Glomerular visceral epithelial cell (primary cell): ENCODE measurements at regions not wholly inside any gene's neighbourhood (a gene's known extent, or its start where the extent isn't known, plus 50 kb on each side); places are given as distances from the start of the nearest gene placed in this dataset.

Experiments used
- DNase-seq: peaks from one replicate; pipeline ENCODE4 v3.0.0-alpha.2; 2016; ENCODE audit errors: extremely low spot score

DNA sequence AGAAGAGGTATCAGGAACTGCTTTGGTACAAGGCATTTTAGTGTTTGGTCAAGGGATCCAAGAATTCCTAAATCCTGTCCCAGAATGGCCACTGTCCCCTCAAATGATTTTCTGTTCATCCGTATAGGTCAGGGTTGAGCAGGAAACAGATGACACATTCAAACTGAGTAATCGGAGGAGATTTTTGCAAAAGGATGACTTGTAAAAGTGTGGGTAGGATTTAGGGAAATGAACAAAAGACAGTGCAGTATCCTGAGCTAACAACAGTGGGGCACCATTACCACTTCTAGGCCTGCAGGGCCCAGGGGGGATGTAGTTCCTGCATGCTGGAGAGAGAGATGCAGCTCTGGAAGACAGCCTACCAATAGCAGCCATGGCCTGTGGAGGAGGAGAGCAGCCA is 290.1 kb downstream of the ZSWIM6 start:
- DNase-seq: no peak

DNA sequence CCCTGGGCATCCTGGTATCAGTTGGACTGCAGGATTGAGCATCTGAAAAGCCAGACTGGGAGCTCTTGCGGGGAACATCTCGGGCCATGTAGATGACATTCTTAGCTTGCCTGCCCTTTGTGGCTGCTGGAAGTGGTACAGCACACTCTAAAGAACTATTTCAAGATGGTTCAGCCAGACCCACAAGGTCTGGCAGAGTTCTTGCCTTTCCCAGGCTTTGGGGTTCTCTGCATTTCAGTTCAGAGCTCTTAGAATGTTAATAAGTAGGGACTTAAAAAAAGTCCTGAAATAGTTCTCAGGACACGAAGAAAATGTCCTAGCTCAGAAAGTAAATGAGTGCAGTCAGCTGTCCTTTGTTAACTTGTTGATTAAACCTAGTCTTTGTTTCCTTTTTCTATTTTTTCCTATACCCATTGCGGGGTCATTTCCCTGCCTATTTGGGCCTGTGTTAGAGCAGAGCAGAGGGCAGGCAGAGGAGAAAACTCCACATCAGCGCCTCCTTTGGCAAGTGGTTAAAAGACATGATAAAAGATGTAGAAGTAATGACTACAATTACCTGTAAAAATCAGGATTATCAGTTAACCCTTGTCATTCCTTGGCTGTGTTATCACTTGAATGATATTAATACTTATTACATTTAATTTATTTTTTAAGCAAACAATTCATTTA is 291.5 kb downstream of the ZSWIM6 start:
- no peak for DNase-seq

DNA sequence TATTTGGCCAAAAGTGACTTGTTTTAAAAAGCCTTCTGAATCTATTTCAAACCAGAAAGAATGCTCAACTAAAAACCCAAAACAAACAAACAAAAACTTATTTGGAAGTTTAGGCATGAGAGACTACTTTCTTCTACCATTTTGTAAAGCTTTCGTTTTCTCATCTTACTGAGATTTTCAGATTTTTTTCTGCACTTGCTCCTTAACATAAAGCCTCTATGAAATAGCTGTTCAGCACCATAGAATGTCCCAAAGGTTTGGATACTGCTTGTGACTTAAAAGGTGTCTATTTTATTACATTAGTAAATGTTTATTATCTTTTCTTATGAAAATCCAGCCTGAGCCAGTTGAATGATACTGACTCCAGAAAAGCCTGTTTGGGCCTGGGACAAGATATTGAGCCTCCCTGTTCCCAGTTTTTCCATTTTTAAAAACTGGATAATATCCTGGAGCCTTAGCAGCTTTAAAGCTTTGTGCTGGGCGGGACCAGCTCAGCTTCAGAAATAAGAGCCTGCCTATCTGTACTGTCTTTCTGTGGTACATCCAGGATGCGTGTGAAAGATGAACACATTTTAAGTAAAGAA is 292.6 kb downstream of the ZSWIM6 start:
- DNase-seq: no peak

DNA sequence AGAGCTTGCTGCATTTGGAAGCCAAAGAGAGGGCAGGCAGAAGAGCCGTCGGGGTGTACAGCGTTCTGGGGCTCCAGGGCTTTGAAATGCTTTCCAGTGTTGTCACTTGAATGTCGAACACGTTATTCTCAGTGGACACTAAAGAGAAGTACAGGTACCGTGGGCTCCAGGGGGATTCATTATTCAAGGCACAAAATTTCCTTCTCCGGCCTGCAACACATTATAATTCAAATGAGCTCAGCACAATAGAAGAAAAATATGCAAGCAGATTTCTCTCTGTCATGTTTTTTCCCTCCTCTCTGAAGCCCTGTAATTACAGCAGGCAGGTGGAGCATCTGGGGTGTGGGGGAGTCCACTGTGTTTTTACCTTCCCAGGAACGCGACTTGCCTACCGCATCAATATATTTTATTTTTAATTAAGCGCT is 293.1 kb downstream of the ZSWIM6 start:
- no peak for DNase-seq

DNA sequence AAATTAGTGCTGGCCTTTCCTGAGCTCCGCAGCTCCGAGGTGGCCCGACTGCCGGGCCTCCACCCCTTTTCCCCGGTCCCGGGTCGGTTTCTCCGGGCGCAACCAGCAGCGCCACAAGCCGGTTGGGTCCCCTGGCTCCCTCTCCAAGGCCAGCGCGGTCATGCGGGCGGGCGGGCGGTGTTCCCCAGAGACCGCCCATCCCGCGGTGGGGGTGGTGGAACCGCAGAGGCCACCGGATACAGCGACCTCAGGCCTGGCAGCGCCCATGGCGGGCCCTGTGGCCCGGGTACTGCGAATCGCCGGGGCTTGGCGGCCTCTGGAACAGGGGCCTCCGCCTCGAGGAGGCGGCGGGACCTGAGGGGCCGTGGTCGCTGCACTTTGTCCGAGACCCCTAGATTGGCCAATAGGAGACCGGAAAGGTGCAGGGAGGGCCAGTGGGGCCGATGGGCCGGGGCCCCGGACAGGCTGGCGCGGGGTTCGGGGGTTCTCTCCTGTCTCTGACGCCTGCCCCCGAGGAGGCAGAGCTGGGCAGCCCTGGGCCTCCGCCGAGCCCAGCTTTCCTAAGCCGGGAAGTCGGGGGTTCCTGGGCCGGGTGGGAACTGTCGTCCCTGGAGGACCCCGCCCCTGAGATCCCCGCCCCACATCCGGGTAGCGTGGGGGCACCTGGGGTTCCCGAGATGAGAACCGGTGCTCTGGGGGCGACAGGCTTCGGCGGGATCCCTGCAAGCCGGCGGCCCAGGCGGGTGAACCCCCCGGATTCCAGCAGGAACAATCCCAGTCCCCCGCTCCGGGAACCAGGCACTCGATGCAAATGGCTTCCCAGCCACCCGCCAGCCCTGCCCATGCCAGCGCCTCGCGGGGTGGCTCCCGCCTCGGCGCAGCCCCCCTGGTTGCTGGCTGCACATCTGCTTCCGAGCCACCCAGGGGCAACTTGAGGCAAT is 293.9 kb downstream of the ZSWIM6 start:
- DNase-seq: peak; percentile 60

DNA sequence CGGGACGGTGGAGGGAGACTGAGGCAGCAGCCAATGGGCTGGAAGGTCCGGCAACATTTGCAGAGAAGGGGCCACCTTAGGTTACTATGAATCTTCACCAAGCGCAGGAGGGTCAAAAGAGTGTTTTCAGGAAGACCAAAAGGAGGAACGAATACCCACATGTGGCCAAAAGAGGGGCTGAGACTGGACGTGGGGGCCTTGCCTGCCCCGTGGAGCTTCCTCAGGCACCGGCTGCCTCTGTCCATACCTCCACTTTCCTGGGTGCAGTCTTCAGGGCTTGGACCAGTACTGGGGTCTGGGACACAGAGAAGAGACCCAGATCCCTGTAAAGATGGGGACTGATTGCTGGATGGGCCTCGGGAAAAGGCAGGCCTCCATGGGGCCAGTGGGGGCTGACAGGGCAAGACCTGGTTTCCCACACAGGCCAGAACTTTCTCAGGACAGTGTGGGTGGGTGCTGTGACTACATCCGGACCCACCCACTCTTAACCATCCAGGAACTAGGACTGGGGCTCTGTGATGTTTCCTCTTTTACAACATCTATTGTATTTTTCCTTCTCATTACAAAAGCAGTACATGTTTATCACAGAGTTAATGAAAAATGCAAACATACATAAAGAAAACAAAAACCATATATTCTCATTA is 294.7 kb downstream of the ZSWIM6 start:
- no peak for DNase-seq

DNA sequence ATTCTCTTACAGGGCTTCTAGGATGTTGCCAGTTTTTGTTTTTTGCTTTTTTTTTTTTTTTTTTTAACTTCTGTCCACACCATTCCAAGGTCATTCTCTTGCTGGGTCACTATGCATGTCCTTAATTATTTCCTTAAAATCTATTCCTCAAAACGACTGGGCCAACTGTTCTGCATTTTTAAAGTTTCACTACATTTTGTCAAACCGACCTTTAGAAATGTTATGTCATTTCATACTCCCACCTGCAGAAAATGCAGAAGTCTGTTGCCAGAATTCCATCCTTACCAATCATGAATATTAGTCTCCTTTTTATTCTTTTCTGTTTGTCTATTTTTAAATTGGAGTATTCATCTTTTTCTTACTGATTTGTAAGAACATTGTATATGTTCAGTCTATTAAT is 295.5 kb downstream of the ZSWIM6 start:
- no peak for DNase-seq

DNA sequence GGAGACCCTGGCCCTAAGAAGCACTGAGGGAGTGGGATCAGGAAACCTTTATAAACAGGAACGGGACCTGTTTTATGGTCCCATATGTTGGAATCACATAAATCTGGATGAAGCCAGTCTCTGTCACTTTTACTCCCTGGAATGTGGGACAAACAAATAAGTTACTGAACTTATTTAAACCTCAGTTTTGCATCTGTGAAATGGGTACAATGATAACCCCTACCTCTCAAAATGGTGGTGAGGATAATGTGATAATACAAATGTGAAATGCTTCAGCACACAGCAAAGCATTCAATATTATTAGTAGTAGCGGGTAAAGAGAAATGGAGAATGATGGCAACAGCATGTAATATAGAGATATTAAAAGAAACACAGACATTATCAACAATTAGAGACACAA is 298.9 kb downstream of the ZSWIM6 start:
- no peak for DNase-seq

DNA sequence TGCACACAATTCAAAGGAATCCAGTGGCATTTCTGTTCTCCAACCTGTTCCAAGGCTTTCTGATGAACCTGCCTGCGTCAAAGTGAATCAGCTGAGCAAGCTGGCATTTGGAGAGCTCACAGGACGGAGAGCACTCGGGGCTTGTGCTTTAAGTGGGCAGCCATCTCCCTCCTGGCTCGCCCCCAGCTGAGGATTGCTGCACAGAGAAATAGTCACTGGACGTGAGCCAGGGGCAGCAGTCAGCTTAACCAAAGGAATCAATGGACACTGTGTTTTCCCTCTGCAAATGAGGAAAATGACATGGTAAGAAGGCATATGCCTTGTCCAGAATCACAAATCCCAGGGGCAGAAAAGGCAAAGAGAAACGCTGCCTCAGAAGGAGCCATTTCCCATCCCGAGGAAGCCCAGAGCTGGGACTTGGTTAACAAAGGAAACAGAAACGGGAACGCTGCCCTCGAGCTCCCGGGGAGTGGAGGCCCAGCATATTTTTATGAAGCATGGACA is 299.4 kb downstream of the ZSWIM6 start:
- no peak for DNase-seq

DNA sequence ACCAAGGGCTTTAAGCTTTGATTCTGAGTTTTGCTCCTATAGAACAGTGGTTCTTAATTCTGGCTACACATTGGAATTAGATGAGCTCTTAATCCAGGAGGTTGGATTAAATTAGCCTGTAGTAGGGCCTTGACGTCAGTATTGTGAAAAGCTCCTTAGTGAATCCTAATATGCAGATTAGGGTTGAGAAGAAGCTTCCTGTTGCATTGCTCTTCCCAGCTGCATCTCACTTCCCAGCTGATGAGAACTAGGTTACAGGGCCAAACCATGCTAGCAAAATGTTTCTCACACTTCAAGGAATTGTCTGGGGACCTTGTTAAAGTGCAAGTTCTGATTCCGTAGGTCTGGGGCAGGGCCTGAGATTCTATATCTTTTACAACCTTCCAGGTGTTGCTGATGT is 300.0 kb downstream of the ZSWIM6 start:
- no peak for DNase-seq

DNA sequence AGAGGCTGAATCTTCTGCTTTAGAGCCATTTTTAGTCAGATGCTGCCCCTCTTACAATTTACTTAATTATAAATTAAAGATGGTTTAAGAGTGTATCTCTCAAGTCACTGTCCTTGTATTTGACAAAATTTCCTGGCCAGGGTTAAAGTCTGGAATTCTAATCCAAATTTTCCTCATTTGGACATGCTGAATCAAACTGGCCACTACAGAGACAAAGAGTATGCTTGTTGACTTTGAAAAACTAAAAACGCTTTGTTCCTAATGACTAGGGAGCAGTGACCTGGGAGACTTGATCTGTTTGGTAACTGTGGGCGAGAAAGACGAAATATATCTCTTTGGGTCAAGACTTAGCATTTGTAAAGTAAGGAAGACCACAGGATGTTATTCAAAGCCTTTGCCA is 303.2 kb downstream of the ZSWIM6 start:
- DNase-seq: no peak

DNA sequence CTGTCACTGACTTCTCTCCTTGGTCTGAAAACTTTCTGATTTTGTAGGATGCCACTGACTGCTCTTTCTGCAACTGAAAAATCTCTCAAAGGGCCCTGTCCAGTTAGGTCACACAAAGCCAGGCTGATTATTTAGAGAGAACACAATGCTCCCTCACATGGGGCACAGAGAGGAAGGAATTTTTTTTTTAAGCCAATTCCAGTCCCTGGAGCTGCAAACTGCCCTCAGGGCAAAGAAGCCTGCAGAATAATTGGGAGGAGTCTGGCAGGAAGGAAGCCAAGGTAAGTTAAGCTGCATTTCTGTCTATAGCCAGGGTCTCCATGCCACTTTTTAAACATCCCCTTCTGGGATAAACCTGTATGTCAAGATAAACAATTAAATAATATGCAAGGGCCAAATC is 305.5 kb downstream of the ZSWIM6 start:
- DNase-seq: no peak

DNA sequence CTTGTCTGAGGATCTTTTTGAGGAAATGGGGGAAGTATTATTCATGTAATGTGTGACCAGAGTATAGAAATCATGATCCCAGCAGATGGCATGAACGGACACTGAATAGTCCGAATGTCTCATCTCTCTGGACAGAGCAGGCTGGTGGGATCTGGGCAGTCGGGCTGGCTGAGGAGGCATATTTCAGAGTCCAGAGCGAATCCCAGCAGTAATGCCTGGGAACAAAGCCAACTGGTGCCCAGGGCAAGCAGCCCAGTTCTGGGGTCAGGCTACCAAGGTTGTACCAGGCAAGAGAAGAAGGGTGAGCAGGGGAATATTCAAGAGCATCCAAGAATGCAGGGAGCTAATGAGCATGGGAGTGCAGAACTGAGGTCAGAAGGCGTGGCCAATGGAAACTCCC is 306.4 kb downstream of the ZSWIM6 start:
- DNase-seq: no peak

DNA sequence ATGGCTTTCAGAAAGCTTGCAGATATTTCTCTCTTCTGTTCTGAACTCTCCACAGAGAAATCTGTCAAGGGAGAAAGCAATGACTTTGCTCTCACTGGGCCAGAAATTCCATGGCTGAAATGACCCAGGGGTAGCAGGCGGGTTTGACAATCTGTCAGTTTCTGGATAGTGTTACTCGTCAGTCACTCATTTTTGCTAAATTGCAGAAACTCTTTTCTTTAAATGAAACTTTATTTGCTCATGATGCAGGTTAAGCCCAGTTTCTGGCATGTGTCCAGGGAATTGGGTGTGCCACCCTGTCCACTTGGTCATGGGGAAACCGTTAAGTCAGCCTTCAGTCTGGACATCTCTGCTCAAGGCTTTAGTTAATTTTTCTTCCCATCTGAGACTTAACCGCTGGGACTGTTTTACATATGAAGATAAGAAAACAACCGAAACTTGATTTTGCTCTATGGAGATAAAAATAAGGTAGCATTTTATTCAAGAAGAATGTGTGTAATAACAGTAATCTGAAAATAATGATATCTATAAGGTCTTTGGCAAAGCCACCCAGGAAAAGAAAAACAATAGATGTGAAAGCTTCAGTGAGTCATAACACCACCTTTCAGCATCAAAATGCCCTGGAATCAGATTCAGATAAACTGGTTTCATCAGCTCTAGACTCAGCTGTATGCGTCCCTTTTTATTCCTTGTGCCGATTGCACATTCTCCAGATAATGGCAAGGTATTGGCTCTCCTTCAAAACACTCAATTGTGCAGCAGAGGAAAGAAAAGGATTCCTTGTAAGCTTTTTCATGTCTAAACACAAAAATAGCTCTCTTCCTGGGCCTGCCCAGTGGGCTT is 308.3 kb downstream of the ZSWIM6 start:
- DNase-seq: no peak

DNA sequence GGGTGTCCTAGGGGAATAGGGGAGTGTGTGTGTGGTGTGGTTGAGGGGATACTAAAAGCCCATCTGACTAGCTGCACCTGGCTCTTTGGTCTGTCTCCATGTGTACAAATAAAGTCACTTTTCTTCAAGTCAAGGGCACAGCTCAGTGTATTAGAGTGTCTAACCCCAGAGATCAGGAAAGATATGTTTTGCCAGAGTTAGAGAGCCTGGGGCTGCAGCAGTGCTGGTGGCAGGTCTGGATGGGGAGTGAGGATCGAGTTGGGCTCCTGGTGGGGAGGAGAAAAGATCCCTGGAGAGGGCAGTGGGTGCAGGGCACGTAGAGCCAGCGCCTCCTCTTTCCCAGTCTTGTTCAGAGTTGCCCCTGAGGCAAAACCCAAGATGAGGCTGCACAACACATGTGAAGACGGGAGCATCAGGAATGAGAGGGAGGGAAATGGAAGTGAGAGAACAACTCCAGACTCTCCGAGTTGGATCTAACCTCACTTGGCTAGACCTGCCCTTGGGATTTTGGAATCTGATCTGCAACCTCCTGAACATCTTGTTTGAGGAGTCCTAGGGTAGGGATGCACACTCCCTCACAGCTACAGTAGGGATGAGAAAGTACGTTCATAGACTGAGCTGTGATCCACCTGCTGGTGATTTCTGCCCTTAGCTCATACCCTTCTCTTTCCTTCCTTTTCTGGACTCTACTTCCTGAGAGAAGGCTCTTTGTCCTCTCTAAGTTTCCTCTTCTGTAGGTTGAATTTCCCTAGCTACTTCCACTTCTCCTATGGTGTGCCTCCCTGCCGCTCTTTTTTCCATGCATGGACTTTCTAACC is 309.9 kb downstream of the ZSWIM6 start:
- no peak for DNase-seq

DNA sequence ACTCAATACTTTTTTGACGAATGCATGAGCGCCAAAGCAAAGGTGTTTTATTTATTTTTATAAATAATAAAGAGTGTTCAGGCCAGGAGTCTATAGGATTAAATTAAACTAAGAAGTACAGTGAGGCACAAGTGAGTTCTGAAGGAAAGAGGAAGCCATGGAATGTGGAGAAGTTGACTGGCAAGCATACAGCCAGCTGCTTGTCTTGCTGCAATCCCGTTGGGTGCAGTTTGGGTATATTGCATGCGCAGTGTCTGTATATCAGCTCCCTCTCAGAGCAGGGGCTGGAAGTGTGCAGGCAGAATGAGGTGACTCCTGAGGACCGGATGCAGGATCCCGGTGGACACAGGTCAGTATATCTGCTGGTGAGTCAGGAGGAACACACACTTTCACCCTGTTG is 315.6 kb downstream of the ZSWIM6 start:
- no peak for DNase-seq

DNA sequence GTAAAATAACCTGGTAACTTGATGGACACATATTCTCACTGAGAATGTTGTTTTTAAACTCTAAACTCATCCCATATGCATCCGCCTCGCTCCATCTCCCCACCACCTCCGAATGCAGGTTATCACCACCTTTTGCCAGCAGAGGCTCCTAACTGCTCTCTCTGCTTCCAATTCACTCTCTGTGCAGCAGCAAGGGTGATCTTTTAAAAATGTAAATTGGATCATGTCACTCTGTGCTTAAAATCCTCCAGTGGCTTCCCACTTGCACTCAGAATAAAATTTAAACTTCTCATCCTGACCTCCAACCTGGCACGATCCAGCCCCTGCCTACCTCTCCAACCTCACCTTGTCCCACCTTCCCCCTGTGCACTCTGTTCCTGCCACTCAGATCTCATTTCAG is 317.2 kb downstream of the ZSWIM6 start:
- DNase-seq: no peak

DNA sequence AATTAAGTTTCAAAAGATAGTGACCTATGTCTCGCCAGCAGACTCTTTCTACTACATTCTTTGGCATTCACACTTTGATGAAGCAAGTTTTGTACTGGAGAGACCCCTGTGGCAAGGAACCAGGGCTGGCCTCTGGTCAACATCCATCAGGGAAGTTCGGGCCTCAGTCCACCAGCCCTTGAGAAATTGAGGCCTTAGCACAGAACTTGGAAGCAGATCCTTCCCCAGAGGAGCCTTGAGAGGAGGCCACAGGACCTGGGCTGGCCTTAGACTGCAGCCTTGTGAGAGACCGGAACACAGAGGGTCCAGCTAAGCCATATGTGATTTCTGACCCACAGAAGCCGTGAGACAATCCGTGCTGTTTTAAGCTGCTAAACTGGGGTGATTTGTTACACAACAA is 317.9 kb downstream of the ZSWIM6 start:
- DNase-seq: no peak

DNA sequence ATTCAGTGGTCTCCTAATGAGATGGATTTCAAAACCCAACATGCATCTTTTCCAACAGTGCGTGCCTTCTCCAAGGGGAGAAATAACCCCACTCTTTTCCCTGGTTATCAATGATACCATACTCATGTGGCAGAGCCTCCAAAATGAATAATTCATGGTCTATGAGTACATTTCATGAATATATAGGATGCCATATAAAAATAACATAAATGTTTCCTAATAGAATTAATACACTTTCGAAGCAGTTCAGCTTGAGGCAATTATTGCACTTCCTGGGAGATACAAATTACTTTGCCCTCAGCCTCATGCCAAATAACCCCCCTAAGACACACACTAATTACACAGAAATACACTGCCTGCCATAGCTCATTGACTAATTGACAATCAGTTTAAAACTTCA is 318.6 kb downstream of the ZSWIM6 start:
- DNase-seq: no peak

DNA sequence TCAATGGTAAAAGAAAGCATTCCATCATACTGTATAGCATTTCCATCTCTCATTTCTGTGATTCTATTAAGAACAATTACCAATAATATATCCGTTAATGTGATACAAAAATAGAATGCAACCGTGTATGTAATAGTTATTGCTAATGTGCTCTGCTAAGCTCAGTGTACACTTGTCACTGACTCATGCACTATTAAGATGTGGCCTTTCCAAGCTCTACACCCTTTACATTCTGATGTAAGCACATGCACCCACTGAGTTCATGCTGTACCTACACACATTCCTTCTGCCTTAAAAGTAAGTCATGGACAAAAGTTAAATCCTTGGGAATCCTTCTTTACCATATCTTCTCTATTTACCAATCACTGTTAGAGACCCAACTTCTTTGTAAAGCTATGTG is 319.1 kb downstream of the ZSWIM6 start:
- DNase-seq: no peak
